GM23338 (cell line): ENCODE measurements at regions not wholly inside any gene's neighbourhood (a gene's known extent, or its start where the extent isn't known, plus 50 kb on each side); places are given as distances from the start of the nearest gene placed in this dataset.

Experiments used
- ATAC-seq: fragments of 200-7000 bp; cut with Tn5 transposase; 3 replicates; pipeline ENCODE4 v1.9.1; 2020
- DNase-seq: peaks from one replicate; pipeline ENCODE4 v3.0.0-alpha.2; 2015; ENCODE audit warnings: low spot score
- H2AFZ ChIP-seq: fragments of 200-600 bp; sonication (generic); 2 replicates; pipeline ENCODE4 v1.8.0; 2016; ENCODE audit warnings: antibody characterized with exemption, mild to moderate bottlenecking, moderate library complexity
- H3F3A ChIP-seq: fragments of 200-600 bp; sonication (generic); replicated peaks from 2 replicates; pipeline ENCODE4 v1.8.0; 2017; ENCODE audit warnings: antibody characterized with exemption, mixed run types, low read depth
- H3K27ac ChIP-seq: fragments of 200-600 bp; sonication (generic); 2 replicates; pipeline ENCODE4 v1.6.1; 2016; ENCODE audit warnings: low read depth
- H3K27me3 ChIP-seq: fragments of 200-600 bp; sonication (generic); 2 replicates; pipeline ENCODE4 v1.8.0; 2016; ENCODE audit warnings: mild to moderate bottlenecking, mixed run types, moderate library complexity; ENCODE audit not compliant: insufficient read depth
- H3K36me3 ChIP-seq: fragments of 200-600 bp; sonication (generic); 2 replicates; pipeline ENCODE4 v1.8.0; 2016; ENCODE audit warnings: mild to moderate bottlenecking; ENCODE audit not compliant: insufficient read depth
- H3K4me1 ChIP-seq: fragments of 200-600 bp; sonication (generic); 2 replicates; pipeline ENCODE4 v1.8.0; 2016; ENCODE audit warnings: mild to moderate bottlenecking, moderate library complexity; ENCODE audit not compliant: insufficient read depth
- H3K4me2 ChIP-seq: fragments of 200-600 bp; sonication (generic); 2 replicates; pipeline ENCODE4 v1.7.1; 2017; ENCODE audit warnings: mixed run types
- H3K4me3 ChIP-seq: fragments of 200-600 bp; sonication (generic); 2 replicates; pipeline ENCODE4 v1.6.1; 2016; ENCODE audit warnings: mixed run types
- H3K79me2 ChIP-seq: fragments of 200-600 bp; sonication (generic); replicated peaks from 2 replicates; pipeline ENCODE4 v1.8.0; 2017; ENCODE audit warnings: mild to moderate bottlenecking; ENCODE audit not compliant: insufficient read depth
- H3K9me2 ChIP-seq: fragments of 200-600 bp; sonication (generic); 2 replicates; pipeline ENCODE4 v1.8.0; 2017; ENCODE audit not compliant: insufficient read depth
- H4K20me1 ChIP-seq: fragments of 200-600 bp; sonication (generic); replicated peaks from 2 replicates; pipeline ENCODE4 v1.8.0; 2017; ENCODE audit warnings: mild to moderate bottlenecking; ENCODE audit not compliant: insufficient read depth
- H3K27ac Mint-ChIP-seq: 2 replicates; pipeline ENCODE4 v1.8.0; 2020; ENCODE audit warnings: inconsistent platforms, mild to moderate bottlenecking, moderate library complexity, mixed read lengths
- H3K27me3 Mint-ChIP-seq: 3 replicates; pipeline ENCODE4 v1.8.0; 2022; ENCODE audit warnings: low read depth, mild to moderate bottlenecking, moderate library complexity, mixed read lengths, inconsistent platforms; ENCODE audit not compliant: insufficient read depth, poor library complexity
- H3K36me3 Mint-ChIP-seq: 3 replicates; pipeline ENCODE4 v1.8.0; 2021; ENCODE audit warnings: low read depth, mild to moderate bottlenecking, inconsistent platforms, moderate library complexity, mixed read lengths
- H3K4me1 Mint-ChIP-seq: 3 replicates; pipeline ENCODE4 v1.8.0; 2020; ENCODE audit warnings: mild to moderate bottlenecking, inconsistent platforms, mixed read lengths
- H3K4me3 Mint-ChIP-seq: 3 replicates; pipeline ENCODE4 v1.8.0; 2021; ENCODE audit warnings: moderate library complexity, mild to moderate bottlenecking, inconsistent platforms, mixed read lengths
- H3K9me3 Mint-ChIP-seq: 3 replicates; pipeline ENCODE4 v1.8.0; 2020; ENCODE audit warnings: moderate library complexity, mild to moderate bottlenecking, inconsistent platforms, mixed read lengths
- CREB1 ChIP-seq: fragments of 250-450 bp; sonication (Bioruptor Pico); IDR thresholded peaks from 2 replicates; pipeline ENCODE4 v1.5.0; 2020; ENCODE audit warnings: low read depth, mild to moderate bottlenecking, moderate library complexity
- EZH2 ChIP-seq: fragments of 200-600 bp; sonication (generic); IDR thresholded peaks from one replicate; pipeline ENCODE4 v1.8.0; 2017; ENCODE audit warnings: antibody characterized with exemption, mild to moderate bottlenecking, low read depth; ENCODE audit not compliant: unreplicated experiment
- EZH2phosphoT487 ChIP-seq: fragments of 200-600 bp; sonication (generic); IDR thresholded peaks from one replicate; pipeline ENCODE4 v1.8.1; 2018; ENCODE audit warnings: antibody characterized with exemption; ENCODE audit not compliant: unreplicated experiment
- JUNB ChIP-seq: IDR thresholded peaks from one replicate; pipeline ENCODE4 v1.6.1; 2016; ENCODE audit warnings: antibody characterized with exemption; ENCODE audit not compliant: unreplicated experiment
- NANOG ChIP-seq: IDR thresholded peaks from 2 replicates; pipeline ENCODE4 v1.6.1; 2016; ENCODE audit warnings: antibody characterized with exemption, borderline replicate concordance
- POLR2AphosphoS5 ChIP-seq: IDR thresholded peaks from 2 replicates; pipeline ENCODE4 v1.6.1; 2016; ENCODE audit warnings: antibody characterized with exemption, low read depth
- STAT1 ChIP-seq: IDR thresholded peaks from one replicate; pipeline ENCODE4 v1.6.1; 2016; ENCODE audit warnings: antibody characterized with exemption; ENCODE audit not compliant: unreplicated experiment
- ZNF114 ChIP-seq: fragments of 250-450 bp; sonication (Bioruptor Pico); IDR thresholded peaks from 2 replicates; pipeline ENCODE4 v1.5.0; 2020; ENCODE audit warnings: mild to moderate bottlenecking, moderate library complexity
- ZNF331 ChIP-seq: fragments of 250-450 bp; sonication (Bioruptor Pico); IDR thresholded peaks from 2 replicates; pipeline ENCODE4 v1.5.0; 2020; ENCODE audit warnings: low read depth, mild to moderate bottlenecking, moderate library complexity
- TF ChIP-seq, protein P1 (sequence below): IDR thresholded peaks from 2 replicates; pipeline ENCODE4 v1.6.1; 2016; ENCODE audit warnings: antibody characterized with exemption
- TF ChIP-seq, protein P2 (sequence below): IDR thresholded peaks from one replicate; pipeline ENCODE4 v1.6.1; 2018; ENCODE audit warnings: antibody characterized with exemption; ENCODE audit not compliant: unreplicated experiment
- TF ChIP-seq, protein P3 (sequence below), 2 experiments: fragments of 200-600 bp in 1 of 2; sonication (generic) in 1 of 2; conservative IDR thresholded peaks; 2 replicates each; pipeline versions ENCODE4 v1.5.1 to v1.6.1; 2016 to 2017; ENCODE audit warnings: antibody characterized with exemption in 2 of 2, low read depth in 2 of 2, mild to moderate bottlenecking in 2 of 2, moderate library complexity in 1 of 2
- TF ChIP-seq, protein P4 (sequence below): fragments of 250-450 bp; sonication (Bioruptor Pico); IDR thresholded peaks from 2 replicates; pipeline ENCODE4 v1.5.0; 2020; ENCODE audit warnings: mild to moderate bottlenecking, moderate library complexity

DNA sequence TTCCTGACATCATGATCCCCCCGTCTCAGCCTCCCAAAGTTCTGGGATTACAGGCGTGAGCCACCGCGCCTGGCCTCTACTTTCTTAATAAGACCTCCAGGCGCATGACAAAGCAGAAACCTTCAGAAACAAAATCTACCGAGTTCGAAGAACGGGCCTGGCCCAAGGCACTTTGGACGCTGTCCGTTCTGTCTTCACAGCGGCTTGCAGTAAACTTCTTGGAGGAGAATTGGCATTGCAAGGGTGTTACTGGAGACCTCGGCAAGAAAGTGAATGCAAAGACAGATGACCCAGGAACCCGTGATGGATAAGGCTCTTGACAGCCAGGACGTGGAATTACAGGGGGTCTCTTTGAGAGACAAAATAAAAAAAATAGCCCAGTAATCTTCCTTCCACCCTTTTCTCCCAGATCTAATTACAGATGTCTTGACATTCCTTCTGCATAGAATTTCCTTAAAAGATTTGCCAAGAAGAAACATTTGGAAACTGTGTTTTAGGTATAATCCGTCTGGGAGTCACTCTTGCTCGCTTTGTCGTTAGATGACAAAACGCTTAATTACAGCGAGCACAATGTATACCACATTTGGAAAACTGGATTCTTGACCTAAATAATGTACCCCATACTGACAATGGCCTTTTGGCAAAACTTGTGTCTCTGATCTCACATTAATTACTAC, 83.2 kb upstream of the TBX3 start:
- H3K79me2 ChIP-seq: no peaks in the 10 kb centered on the region
- no peak overlapping the region for H3K27ac ChIP-seq
- no peaks in the 10 kb centered on the region for H3K27me3 ChIP-seq
- DNase-seq (no peak), ATAC-seq (no peak)
- H3F3A ChIP-seq: no peaks in the 10 kb centered on the region
- H3K4me1 ChIP-seq: no peaks in the 10 kb centered on the region
- H3K9me3 Mint-ChIP-seq: no peaks in the 10 kb centered on the region; the same call in 2 of the 3 replicates
- H3K9me2 ChIP-seq: no peaks in the 10 kb centered on the region
- H3K27ac Mint-ChIP-seq: no peak overlapping the region
- H2AFZ ChIP-seq: no peak overlapping the region
- no peak overlapping the region for H3K4me2 ChIP-seq
- TF ChIP-seq JUNB (no peak), NANOG (no peak), ZNF114 (CRISPR knock-in tag) (no peak), CREB1 (no peak), POLR2AphosphoS5 (no peak), EZH2 (no peak), ZNF331 (CRISPR knock-in tag) (no peak), STAT1 (no peak), EZH2phosphoT487 (no peak)
- TF ChIP-seq, protein P1, sequence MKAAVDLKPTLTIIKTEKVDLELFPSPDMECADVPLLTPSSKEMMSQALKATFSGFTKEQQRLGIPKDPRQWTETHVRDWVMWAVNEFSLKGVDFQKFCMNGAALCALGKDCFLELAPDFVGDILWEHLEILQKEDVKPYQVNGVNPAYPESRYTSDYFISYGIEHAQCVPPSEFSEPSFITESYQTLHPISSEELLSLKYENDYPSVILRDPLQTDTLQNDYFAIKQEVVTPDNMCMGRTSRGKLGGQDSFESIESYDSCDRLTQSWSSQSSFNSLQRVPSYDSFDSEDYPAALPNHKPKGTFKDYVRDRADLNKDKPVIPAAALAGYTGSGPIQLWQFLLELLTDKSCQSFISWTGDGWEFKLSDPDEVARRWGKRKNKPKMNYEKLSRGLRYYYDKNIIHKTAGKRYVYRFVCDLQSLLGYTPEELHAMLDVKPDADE: no peak
- TF ChIP-seq, protein P2, sequence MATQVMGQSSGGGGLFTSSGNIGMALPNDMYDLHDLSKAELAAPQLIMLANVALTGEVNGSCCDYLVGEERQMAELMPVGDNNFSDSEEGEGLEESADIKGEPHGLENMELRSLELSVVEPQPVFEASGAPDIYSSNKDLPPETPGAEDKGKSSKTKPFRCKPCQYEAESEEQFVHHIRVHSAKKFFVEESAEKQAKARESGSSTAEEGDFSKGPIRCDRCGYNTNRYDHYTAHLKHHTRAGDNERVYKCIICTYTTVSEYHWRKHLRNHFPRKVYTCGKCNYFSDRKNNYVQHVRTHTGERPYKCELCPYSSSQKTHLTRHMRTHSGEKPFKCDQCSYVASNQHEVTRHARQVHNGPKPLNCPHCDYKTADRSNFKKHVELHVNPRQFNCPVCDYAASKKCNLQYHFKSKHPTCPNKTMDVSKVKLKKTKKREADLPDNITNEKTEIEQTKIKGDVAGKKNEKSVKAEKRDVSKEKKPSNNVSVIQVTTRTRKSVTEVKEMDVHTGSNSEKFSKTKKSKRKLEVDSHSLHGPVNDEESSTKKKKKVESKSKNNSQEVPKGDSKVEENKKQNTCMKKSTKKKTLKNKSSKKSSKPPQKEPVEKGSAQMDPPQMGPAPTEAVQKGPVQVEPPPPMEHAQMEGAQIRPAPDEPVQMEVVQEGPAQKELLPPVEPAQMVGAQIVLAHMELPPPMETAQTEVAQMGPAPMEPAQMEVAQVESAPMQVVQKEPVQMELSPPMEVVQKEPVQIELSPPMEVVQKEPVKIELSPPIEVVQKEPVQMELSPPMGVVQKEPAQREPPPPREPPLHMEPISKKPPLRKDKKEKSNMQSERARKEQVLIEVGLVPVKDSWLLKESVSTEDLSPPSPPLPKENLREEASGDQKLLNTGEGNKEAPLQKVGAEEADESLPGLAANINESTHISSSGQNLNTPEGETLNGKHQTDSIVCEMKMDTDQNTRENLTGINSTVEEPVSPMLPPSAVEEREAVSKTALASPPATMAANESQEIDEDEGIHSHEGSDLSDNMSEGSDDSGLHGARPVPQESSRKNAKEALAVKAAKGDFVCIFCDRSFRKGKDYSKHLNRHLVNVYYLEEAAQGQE: no peak
- TF ChIP-seq, protein P3, sequence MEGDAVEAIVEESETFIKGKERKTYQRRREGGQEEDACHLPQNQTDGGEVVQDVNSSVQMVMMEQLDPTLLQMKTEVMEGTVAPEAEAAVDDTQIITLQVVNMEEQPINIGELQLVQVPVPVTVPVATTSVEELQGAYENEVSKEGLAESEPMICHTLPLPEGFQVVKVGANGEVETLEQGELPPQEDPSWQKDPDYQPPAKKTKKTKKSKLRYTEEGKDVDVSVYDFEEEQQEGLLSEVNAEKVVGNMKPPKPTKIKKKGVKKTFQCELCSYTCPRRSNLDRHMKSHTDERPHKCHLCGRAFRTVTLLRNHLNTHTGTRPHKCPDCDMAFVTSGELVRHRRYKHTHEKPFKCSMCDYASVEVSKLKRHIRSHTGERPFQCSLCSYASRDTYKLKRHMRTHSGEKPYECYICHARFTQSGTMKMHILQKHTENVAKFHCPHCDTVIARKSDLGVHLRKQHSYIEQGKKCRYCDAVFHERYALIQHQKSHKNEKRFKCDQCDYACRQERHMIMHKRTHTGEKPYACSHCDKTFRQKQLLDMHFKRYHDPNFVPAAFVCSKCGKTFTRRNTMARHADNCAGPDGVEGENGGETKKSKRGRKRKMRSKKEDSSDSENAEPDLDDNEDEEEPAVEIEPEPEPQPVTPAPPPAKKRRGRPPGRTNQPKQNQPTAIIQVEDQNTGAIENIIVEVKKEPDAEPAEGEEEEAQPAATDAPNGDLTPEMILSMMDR (conservative IDR thresholded peaks at IDR 0.05; ENCODE audit: low read depth in 2 of 2): no peak
- TF ChIP-seq, protein P4, sequence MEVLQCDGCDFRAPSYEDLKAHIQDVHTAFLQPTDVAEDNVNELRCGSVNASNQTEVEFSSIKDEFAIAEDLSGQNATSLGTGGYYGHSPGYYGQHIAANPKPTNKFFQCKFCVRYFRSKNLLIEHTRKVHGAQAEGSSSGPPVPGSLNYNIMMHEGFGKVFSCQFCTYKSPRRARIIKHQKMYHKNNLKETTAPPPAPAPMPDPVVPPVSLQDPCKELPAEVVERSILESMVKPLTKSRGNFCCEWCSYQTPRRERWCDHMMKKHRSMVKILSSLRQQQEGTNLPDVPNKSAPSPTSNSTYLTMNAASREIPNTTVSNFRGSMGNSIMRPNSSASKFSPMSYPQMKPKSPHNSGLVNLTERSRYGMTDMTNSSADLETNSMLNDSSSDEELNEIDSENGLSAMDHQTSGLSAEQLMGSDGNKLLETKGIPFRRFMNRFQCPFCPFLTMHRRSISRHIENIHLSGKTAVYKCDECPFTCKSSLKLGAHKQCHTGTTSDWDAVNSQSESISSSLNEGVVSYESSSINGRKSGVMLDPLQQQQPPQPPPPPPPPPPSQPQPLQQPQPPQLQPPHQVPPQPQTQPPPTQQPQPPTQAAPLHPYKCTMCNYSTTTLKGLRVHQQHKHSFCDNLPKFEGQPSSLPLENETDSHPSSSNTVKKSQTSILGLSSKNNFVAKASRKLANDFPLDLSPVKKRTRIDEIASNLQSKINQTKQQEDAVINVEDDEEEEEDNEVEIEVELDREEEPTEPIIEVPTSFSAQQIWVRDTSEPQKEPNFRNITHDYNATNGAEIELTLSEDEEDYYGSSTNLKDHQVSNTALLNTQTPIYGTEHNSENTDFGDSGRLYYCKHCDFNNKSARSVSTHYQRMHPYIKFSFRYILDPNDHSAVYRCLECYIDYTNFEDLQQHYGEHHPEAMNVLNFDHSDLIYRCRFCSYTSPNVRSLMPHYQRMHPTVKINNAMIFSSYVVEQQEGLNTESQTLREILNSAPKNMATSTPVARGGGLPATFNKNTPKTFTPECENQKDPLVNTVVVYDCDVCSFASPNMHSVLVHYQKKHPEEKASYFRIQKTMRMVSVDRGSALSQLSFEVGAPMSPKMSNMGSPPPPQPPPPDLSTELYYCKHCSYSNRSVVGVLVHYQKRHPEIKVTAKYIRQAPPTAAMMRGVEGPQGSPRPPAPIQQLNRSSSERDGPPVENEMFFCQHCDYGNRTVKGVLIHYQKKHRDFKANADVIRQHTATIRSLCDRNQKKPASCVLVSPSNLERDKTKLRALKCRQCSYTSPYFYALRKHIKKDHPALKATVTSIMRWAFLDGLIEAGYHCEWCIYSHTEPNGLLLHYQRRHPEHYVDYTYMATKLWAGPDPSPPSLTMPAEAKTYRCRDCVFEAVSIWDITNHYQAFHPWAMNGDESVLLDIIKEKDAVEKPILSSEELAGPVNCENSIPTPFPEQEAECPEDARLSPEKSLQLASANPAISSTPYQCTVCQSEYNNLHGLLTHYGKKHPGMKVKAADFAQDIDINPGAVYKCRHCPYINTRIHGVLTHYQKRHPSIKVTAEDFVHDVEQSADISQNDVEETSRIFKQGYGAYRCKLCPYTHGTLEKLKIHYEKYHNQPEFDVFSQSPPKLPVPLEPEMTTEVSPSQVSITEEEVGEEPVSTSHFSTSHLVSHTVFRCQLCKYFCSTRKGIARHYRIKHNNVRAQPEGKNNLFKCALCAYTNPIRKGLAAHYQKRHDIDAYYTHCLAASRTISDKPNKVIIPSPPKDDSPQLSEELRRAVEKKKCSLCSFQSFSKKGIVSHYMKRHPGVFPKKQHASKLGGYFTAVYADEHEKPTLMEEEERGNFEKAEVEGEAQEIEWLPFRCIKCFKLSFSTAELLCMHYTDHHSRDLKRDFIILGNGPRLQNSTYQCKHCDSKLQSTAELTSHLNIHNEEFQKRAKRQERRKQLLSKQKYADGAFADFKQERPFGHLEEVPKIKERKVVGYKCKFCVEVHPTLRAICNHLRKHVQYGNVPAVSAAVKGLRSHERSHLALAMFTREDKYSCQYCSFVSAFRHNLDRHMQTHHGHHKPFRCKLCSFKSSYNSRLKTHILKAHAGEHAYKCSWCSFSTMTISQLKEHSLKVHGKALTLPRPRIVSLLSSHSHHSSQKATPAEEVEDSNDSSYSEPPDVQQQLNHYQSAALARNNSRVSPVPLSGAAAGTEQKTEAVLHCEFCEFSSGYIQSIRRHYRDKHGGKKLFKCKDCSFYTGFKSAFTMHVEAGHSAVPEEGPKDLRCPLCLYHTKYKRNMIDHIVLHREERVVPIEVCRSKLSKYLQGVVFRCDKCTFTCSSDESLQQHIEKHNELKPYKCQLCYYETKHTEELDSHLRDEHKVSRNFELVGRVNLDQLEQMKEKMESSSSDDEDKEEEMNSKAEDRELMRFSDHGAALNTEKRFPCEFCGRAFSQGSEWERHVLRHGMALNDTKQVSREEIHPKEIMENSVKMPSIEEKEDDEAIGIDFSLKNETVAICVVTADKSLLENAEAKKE (CRISPR knock-in tag): no peak
- H3K27me3 Mint-ChIP-seq: peaks cover 4% of the 10 kb centered on the region
- no peaks in the 10 kb centered on the region for H4K20me1 ChIP-seq
- H3K4me3 Mint-ChIP-seq: no peak overlapping the region
- H3K36me3 Mint-ChIP-seq: no peaks in the 10 kb centered on the region
- H3K36me3 ChIP-seq: no peaks in the 10 kb centered on the region
- peaks cover 5% of the 10 kb centered on the region; the same call in 1 of the 3 replicates for H3K4me1 Mint-ChIP-seq
- H3K4me3 ChIP-seq: no peak overlapping the region
